B cell (primary cell): ENCODE measurements at regions not wholly inside any gene's neighbourhood (a gene's known extent, or its start where the extent isn't known, plus 50 kb on each side); places are given as distances from the start of the nearest gene placed in this dataset.

Experiments
- EZH2 ChIP-seq: IDR thresholded peaks from 2 replicates; pipeline ENCODE4 v1.6.1; 2012; ENCODE audit warnings: borderline replicate concordance, low read depth, mild to moderate bottlenecking, moderate library complexity, low read length; ENCODE audit not compliant: insufficient read depth, poor library complexity, severe bottlenecking
- TF ChIP-seq, protein P1 (sequence below): fragments of 200-600 bp; IDR thresholded peaks from one replicate; pipeline ENCODE4 v1.8.0; 2022; ENCODE audit warnings: antibody characterized with exemption, mild to moderate bottlenecking

GRCh38 chr2:150019063-150019462 lies 431.5 kb upstream of the MMADHC start:
- TF ChIP-seq, protein P1, sequence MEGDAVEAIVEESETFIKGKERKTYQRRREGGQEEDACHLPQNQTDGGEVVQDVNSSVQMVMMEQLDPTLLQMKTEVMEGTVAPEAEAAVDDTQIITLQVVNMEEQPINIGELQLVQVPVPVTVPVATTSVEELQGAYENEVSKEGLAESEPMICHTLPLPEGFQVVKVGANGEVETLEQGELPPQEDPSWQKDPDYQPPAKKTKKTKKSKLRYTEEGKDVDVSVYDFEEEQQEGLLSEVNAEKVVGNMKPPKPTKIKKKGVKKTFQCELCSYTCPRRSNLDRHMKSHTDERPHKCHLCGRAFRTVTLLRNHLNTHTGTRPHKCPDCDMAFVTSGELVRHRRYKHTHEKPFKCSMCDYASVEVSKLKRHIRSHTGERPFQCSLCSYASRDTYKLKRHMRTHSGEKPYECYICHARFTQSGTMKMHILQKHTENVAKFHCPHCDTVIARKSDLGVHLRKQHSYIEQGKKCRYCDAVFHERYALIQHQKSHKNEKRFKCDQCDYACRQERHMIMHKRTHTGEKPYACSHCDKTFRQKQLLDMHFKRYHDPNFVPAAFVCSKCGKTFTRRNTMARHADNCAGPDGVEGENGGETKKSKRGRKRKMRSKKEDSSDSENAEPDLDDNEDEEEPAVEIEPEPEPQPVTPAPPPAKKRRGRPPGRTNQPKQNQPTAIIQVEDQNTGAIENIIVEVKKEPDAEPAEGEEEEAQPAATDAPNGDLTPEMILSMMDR: no peak
- no peak for TF ChIP-seq EZH2
